ENCODE measurements at regions not wholly inside any gene's neighbourhood (a gene's known extent, or its start where the extent isn't known, plus 50 kb on each side); places are given as distances from the start of the nearest gene placed in this dataset.

DNA sequence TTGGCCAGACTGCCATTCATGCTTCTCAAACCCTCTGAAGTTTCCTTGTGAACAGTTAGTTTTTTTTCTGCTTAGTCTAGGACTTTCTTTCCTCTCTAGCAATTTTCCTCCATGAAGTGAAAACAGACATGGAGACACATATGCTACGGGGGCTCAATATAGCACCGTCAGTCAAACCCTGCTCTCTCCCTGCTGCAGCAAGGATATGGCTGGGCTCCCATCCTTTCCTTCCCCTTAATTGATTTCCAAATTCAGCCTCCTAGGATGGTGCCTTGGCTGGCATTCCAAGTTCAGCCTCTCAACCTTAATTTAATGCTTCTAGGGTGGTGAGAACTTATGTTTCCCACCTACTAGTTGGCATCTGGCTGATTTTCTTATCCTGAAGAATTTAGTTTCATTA, 436.7 kb downstream of the NPIPA7 start:
- DNase-seq: no peak
- H3K27ac Mint-ChIP-seq (ENCODE audit: unreplicated experiment): no peak overlapping the region
- H3K36me3 Mint-ChIP-seq (ENCODE audit: insufficient read depth, unreplicated experiment): no peaks in the 10 kb centered on the region
- CTCF ChIA-PET: no interaction called here
- no peaks in the 10 kb centered on the region for H3K4me1 Mint-ChIP-seq (ENCODE audit: low read depth, unreplicated experiment)
- H3K27me3 Mint-ChIP-seq (ENCODE audit: unreplicated experiment): peaks cover 14% of the 10 kb centered on the region
- no peak for TF ChIP-seq CTCF (IDR thresholded peaks at IDR 0.05; ENCODE audit: unreplicated experiment)
- intact Hi-C loops (cut with micrococcal nuclease; ENCODE audit: unreplicated experiment): no loop called here
- H3K4me3 Mint-ChIP-seq (ENCODE audit: low read depth, unreplicated experiment): no peak overlapping the region
- H3K9me3 Mint-ChIP-seq (ENCODE audit: low read depth, unreplicated experiment): peaks cover 13% of the 10 kb centered on the region
- no TSS peak for BruUV-seq (replicated peaks)

DNA sequence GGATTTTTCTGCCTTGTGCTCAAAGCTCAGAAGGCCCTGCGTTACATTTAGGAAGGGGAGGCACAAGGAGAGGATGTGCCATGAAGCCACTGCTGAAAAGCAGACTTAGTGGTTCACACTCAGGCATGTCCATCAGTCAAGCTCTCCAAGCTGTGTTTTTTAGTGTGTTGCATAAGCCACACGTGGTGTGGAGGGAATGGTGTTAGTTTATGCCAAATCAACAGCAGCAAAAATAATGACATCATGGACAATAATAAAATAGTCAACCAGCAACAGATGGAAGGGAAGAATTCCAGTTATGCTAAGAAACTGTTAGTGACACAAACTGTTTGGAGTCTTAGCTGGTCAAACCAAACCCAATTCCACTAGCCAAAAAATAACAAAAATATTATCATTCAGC, 438.3 kb downstream of the NPIPA7 start:
- TF ChIP-seq CTCF (IDR thresholded peaks at IDR 0.05; ENCODE audit: unreplicated experiment): no peak
- CTCF ChIA-PET: no interaction called here
- H3K4me3 Mint-ChIP-seq (ENCODE audit: low read depth, unreplicated experiment): no peak overlapping the region
- H3K27ac Mint-ChIP-seq (ENCODE audit: unreplicated experiment): no peak overlapping the region
- BruUV-seq (replicated peaks): no TSS peak
- intact Hi-C loops (cut with micrococcal nuclease; ENCODE audit: unreplicated experiment): no loop called here
- DNase-seq: no peak
- H3K9me3 Mint-ChIP-seq (ENCODE audit: low read depth, unreplicated experiment): peaks cover 12% of the 10 kb centered on the region
- no peaks in the 10 kb centered on the region for H3K36me3 Mint-ChIP-seq (ENCODE audit: insufficient read depth, unreplicated experiment)
- H3K27me3 Mint-ChIP-seq (ENCODE audit: unreplicated experiment): peaks cover under 1% of the 10 kb centered on the region
- no peaks in the 10 kb centered on the region for H3K4me1 Mint-ChIP-seq (ENCODE audit: low read depth, unreplicated experiment)

DNA sequence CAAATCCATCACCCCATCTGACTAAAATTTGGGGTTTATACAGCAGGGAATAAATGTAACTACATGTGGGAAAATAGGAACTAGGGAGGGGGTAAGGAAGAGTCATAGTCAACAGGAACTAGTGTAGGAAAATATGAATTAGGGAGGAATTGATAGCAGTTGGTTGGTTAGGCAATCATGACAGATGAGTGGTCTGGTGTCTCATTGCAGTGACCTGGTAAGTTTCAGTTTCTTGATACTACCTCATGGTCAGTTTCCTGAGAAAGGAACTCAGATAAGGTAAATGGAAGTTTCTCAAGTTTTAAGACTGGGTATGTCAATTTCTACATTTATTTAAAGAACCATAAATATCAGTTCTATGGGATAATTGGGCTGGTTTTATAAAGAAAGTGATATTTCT, 442.3 kb downstream of the NPIPA7 start:
- CTCF ChIA-PET: no interaction called here
- Mint-ChIP-seq H3K4me1 (ENCODE audit: low read depth, unreplicated experiment) (no peaks in the 10 kb centered on the region), H3K27me3 (ENCODE audit: unreplicated experiment) (no peaks in the 10 kb centered on the region), H3K36me3 (ENCODE audit: insufficient read depth, unreplicated experiment) (no peaks in the 10 kb centered on the region), H3K27ac (ENCODE audit: unreplicated experiment) (no peak overlapping the region), H3K4me3 (ENCODE audit: low read depth, unreplicated experiment) (no peak overlapping the region), H3K9me3 (ENCODE audit: low read depth, unreplicated experiment) (peaks cover 15% of the 10 kb centered on the region)
- BruUV-seq (replicated peaks): no TSS peak
- DNase-seq: no peak
- intact Hi-C loops (cut with micrococcal nuclease; ENCODE audit: unreplicated experiment): no loop called here
- TF ChIP-seq CTCF (IDR thresholded peaks at IDR 0.05; ENCODE audit: unreplicated experiment): no peak

GRCh38 chr16:16828913-16829398, 450.0 kb downstream of the NPIPA7 start:
- H3K36me3 Mint-ChIP-seq (ENCODE audit: insufficient read depth, unreplicated experiment): no peaks in the 10 kb centered on the region
- H3K27me3 Mint-ChIP-seq (ENCODE audit: unreplicated experiment): no peaks in the 10 kb centered on the region
- no peak overlapping the region for H3K4me3 Mint-ChIP-seq (ENCODE audit: low read depth, unreplicated experiment)
- CTCF ChIA-PET: no interaction called here
- no peak for TF ChIP-seq CTCF (IDR thresholded peaks at IDR 0.05; ENCODE audit: unreplicated experiment)
- no peak overlapping the region for H3K27ac Mint-ChIP-seq (ENCODE audit: unreplicated experiment)
- no TSS peak for BruUV-seq (replicated peaks)
- no peaks in the 10 kb centered on the region for H3K4me1 Mint-ChIP-seq (ENCODE audit: low read depth, unreplicated experiment)
- intact Hi-C loops (cut with micrococcal nuclease; ENCODE audit: unreplicated experiment): no loop called here
- DNase-seq: no peak
- peaks cover 19% of the 10 kb centered on the region for H3K9me3 Mint-ChIP-seq (ENCODE audit: low read depth, unreplicated experiment)
